ENCODE measurements at regions not wholly inside any gene's neighbourhood (a gene's known extent, or its start where the extent isn't known, plus 50 kb on each side); places are given as distances from the start of the nearest gene placed in this dataset.
"Not testable (repeated sequence)": the region's sequence is repeated elsewhere in the genome, so short reads cannot be mapped to it uniquely, and the experiment has no call there.

- H3K9me3 ChIP-seq; intact Hi-C loops (cut with DNase I); H3K36me3 ChIP-seq; H3K27me3 ChIP-seq; H3K27ac ChIP-seq; H3K4me3 ChIP-seq; ATAC-seq; H3K4me1 ChIP-seq; DNase-seq: not testable (repeated sequence)
- 71% methylated on average over 5 of the region's 6 CpGs for WGBS (ENCODE audit: insufficient coverage, low coverage, low lambda C conversion rate, missing lambda C conversion rate)
These were observed 114.5 kb downstream of the SEPTIN7 start for GRCh38 chr7:35915247-35915955.

GRCh38 chr7:35918217-35918616, 117.4 kb downstream of the SEPTIN7 start:
- ATAC-seq; DNase-seq; intact Hi-C loops (cut with DNase I): not testable (repeated sequence)

GRCh38 chr7:35919607-35920006, 118.8 kb downstream of the SEPTIN7 start:
- not testable (repeated sequence) for ATAC-seq
- WGBS (ENCODE audit: insufficient coverage, low coverage, low lambda C conversion rate, missing lambda C conversion rate), result 32% methylated on average over 4 of the region's 6 CpGs

More at GRCh38 chr7:35918217-35918616, 117.4 kb downstream of the SEPTIN7 start:
- not testable (repeated sequence) for H3K4me3 ChIP-seq, H3K4me1 ChIP-seq, H3K27me3 ChIP-seq, H3K36me3 ChIP-seq, H3K9me3 ChIP-seq, H3K27ac ChIP-seq
- 78% methylated on average over 3 of the region's 10 CpGs for WGBS (ENCODE audit: insufficient coverage, low coverage, low lambda C conversion rate, missing lambda C conversion rate)

GRCh38 chr7:35921338-35921737, 120.5 kb downstream of the SEPTIN7 start:
- H3K27me3 ChIP-seq; ATAC-seq; H3K36me3 ChIP-seq; H3K27ac ChIP-seq; H3K4me1 ChIP-seq; intact Hi-C loops (cut with DNase I); H3K9me3 ChIP-seq; DNase-seq; H3K4me3 ChIP-seq: not testable (repeated sequence)
- 87% methylated on average over 3 of the region's 5 CpGs for WGBS (ENCODE audit: insufficient coverage, low coverage, low lambda C conversion rate, missing lambda C conversion rate)

More at GRCh38 chr7:35919607-35920006, 118.8 kb downstream of the SEPTIN7 start:
- H3K36me3 ChIP-seq; H3K9me3 ChIP-seq; intact Hi-C loops (cut with DNase I); H3K4me3 ChIP-seq; H3K27ac ChIP-seq; H3K4me1 ChIP-seq; DNase-seq; H3K27me3 ChIP-seq: not testable (repeated sequence)

GRCh38 chr7:35924668-35925067, 123.8 kb downstream of the SEPTIN7 start:
- H3K36me3 ChIP-seq; intact Hi-C loops (cut with DNase I); H3K4me1 ChIP-seq; H3K4me3 ChIP-seq; DNase-seq; H3K27me3 ChIP-seq; H3K27ac ChIP-seq; H3K9me3 ChIP-seq: not testable (repeated sequence)
- WGBS (ENCODE audit: insufficient coverage, low coverage, low lambda C conversion rate, missing lambda C conversion rate), result 65% methylated on average over 4 of the region's 7 CpGs
- peak in 1 of 4 donors; percentile 25 for ATAC-seq

- H3K36me3 ChIP-seq; H3K4me3 ChIP-seq; H3K27ac ChIP-seq; intact Hi-C loops (cut with DNase I); H3K27me3 ChIP-seq; DNase-seq; H3K4me1 ChIP-seq; ATAC-seq; H3K9me3 ChIP-seq: not testable (repeated sequence)
- 80% methylated on average over 1 of the region's 9 CpGs for WGBS (ENCODE audit: insufficient coverage, low coverage, low lambda C conversion rate, missing lambda C conversion rate)
These were observed 126.1 kb downstream of the SEPTIN7 start for GRCh38 chr7:35926966-35927365.

GRCh38 chr7:35931134-35931533, 130.3 kb downstream of the SEPTIN7 start:
- H3K4me3 ChIP-seq; H3K27me3 ChIP-seq; ATAC-seq; H3K27ac ChIP-seq; H3K9me3 ChIP-seq; H3K36me3 ChIP-seq; intact Hi-C loops (cut with DNase I); H3K4me1 ChIP-seq; DNase-seq: not testable (repeated sequence)

GRCh38 chr7:35931551-35931950, 130.7 kb downstream of the SEPTIN7 start:
- H3K9me3 ChIP-seq; ATAC-seq; H3K4me3 ChIP-seq; intact Hi-C loops (cut with DNase I); H3K27me3 ChIP-seq; H3K4me1 ChIP-seq; H3K27ac ChIP-seq; H3K36me3 ChIP-seq; DNase-seq: not testable (repeated sequence)

GRCh38 chr7:35940695-35941094, 139.8 kb downstream of the SEPTIN7 start:
- 59% methylated on average over 5 of the region's 8 CpGs for WGBS (ENCODE audit: insufficient coverage, low coverage, low lambda C conversion rate, missing lambda C conversion rate)
- H3K9me3 ChIP-seq; H3K4me3 ChIP-seq; H3K4me1 ChIP-seq; intact Hi-C loops (cut with DNase I); DNase-seq; H3K27me3 ChIP-seq; H3K36me3 ChIP-seq; H3K27ac ChIP-seq: not testable (repeated sequence)
- ATAC-seq, result peak in 3 of 4 donors; percentile 22 to 71 (median 42)

GRCh38 chr7:35945621-35946020, 144.8 kb downstream of the SEPTIN7 start:
- H3K4me3 ChIP-seq; H3K9me3 ChIP-seq; H3K4me1 ChIP-seq; ATAC-seq; DNase-seq; H3K27me3 ChIP-seq; H3K27ac ChIP-seq; intact Hi-C loops (cut with DNase I); H3K36me3 ChIP-seq: not testable (repeated sequence)

GRCh38 chr7:35955735-35956134, 154.9 kb downstream of the SEPTIN7 start:
- 84% methylated on average over 7 of the region's 13 CpGs for WGBS (ENCODE audit: insufficient coverage, low coverage, low lambda C conversion rate, missing lambda C conversion rate)
- H3K4me1 ChIP-seq; DNase-seq; ATAC-seq; H3K27ac ChIP-seq; intact Hi-C loops (cut with DNase I); H3K4me3 ChIP-seq; H3K9me3 ChIP-seq; H3K36me3 ChIP-seq; H3K27me3 ChIP-seq: not testable (repeated sequence)

- H3K9me3 ChIP-seq; H3K27me3 ChIP-seq; H3K27ac ChIP-seq; DNase-seq; H3K4me1 ChIP-seq; H3K36me3 ChIP-seq; intact Hi-C loops (cut with DNase I); H3K4me3 ChIP-seq; ATAC-seq: not testable (repeated sequence)
- 93% methylated on average over 3 of the region's 3 CpGs for WGBS (ENCODE audit: insufficient coverage, low coverage, low lambda C conversion rate, missing lambda C conversion rate)
These were observed 156.1 kb downstream of the SEPTIN7 start for GRCh38 chr7:35956988-35957387.
